HG02943 (cell line): ENCODE measurements at regions not wholly inside any gene's neighbourhood (a gene's known extent, or its start where the extent isn't known, plus 50 kb on each side); places are given as distances from the start of the nearest gene placed in this dataset.

Source experiments
- ATAC-seq: cut with Tn5 transposase; IDR thresholded peaks from one replicate; pipeline ENCODE4 v1.9.1; 2021; ENCODE audit warnings: mild to moderate bottlenecking, low read depth, moderate library complexity; ENCODE audit not compliant: unreplicated experiment

DNA sequence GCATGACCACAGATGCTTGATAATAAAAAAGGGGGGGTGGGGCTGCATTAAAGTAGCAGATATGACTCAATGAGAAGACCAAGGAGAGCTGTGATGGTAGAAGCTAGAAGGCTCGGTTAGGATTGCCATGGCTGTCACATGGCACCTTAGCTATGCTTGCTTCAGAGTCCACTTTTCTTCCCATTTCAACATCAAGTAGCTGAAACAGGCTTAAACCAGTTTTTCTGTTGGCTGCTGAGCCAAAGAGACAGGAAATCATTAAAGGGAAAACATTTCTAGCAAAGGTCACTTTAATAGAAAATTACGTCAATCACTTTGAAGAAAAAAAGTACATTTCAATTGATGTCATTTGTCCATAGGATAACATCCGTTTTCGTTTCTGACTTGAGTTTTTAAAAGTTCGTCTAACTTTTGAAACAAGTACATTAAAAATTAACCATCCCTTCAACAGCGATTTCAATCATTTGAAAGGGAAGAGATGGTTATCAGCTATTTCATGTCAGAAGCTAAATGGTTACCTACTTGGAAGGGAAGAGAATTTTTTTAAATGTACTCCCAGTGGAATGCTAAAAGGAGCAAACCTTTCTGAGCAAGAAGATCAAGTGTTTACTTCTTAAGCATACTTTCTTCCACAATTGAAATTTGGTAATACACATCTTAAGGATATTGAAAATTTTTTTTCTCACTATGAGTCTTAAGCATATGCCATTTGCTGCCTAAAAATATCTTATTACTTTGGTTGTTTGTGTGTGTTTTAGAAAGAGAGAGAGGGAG, 488.1 kb upstream of the PRMT6 start:
- ATAC-seq, result no peak

DNA sequence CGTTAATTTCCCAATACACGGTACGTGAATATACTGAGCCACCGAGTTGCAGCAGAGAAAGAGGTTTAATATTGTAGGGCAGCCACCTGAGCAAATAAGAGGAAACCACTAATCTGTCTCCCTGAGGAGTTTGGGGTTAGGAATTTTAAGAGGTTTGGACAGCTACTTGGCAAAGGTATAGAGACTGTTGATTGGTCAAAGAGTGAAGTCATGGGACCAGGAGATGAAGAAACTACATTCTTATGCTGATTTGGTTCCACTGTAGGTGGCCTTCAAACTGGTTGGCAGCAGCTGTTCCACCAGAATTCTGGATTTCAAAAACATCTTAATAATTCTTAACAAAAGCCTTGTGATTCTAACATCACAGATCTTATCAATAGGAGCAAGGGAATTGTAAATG, 485.4 kb upstream of the PRMT6 start:
- no peak for ATAC-seq

- no peak for ATAC-seq
Measured at GRCh38 chr1:106584107-106584506, 472.4 kb upstream of the PRMT6 start.

GRCh38 chr1:106584676-106585075, 471.8 kb upstream of the PRMT6 start:
- no peak for ATAC-seq

GRCh38 chr1:106600626-106601025, 455.8 kb upstream of the PRMT6 start:
- no peak for ATAC-seq

GRCh38 chr1:106603616-106604015, 452.9 kb upstream of the PRMT6 start:
- ATAC-seq, result no peak

GRCh38 chr1:106608841-106609240, 447.6 kb upstream of the PRMT6 start:
- ATAC-seq, result no peak

- ATAC-seq, result no peak
Measured at GRCh38 chr1:106613068-106613467, 443.4 kb upstream of the PRMT6 start.

DNA sequence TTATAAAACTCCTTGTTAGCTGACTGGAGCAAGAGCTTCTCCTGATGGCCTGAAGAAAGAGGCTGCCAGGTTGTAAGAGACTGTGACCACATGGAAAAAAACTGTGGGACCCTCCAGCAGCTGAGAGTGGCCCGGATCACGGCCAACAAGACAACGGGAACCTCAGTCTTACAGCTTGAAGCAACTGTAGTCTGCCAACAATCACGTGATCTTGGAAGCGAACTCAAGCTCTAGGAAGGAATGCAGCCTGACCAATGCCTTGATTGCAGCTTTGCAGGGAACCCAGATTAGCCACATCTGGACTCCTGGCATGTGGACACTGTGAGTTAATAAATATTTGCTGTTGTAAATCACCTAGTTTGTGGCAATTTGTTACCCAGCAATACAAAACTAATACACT, 442.6 kb upstream of the PRMT6 start:
- ATAC-seq, result no peak

GRCh38 chr1:106615473-106615872, 441.0 kb upstream of the PRMT6 start:
- no peak for ATAC-seq

DNA sequence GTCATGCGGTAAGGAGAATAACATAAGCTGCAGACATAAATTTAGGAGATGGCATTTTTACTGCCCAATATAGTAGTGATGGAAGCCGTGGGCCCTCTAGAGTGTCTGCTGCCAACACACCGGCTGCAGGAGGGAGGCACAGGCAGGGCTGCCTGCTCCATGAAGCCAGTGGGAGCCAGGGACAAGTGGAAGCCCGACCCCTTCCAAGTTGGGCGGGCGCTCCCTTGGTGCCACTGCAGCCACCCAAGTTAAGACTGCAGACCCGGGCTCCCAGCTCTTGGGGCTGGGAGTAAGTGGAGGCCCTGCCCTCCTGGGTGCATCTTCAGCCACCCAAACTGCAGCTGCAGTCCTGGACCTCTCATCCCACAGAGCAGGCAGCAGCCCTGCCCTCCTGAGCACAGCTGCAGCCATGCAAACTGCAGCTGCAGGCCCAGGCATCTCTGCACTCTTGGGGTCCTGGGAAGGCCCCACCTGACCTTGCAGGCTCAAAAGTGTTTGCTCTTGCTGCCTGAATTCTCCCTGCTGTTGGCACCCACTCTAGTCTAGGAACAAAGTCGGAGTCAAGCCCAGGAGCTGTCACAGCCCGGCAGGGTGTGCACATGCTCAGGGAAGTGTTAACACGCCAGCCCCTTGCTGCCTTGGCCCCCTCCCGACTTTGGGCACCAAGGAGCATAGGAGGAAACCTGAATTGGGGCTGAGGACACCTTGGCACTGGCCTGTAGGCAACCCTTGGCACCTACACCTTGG, 437.2 kb upstream of the PRMT6 start:
- no peak for ATAC-seq

GRCh38 chr1:106619827-106620134, 436.7 kb upstream of the PRMT6 start:
- ATAC-seq, result no peak

GRCh38 chr1:106620521-106620954, 435.9 kb upstream of the PRMT6 start:
- ATAC-seq, result no peak

DNA sequence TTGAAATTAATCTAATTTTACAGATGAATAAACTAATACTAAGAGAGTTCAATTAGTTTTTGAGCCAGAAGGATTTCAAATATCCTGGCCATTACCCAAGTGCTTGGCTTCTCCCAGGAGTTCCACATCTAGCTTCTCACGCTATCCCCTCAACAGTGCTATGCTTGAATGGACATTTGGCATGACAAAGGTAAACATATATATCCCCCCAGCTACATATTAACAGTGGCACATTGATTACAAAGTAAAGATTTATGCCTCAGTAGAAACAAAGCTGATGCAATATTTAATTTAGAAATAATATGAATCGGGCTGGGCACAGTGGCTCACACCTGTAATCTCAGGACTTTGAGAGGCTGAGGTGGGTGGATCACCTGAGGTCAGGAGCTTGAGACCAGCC, 434.6 kb upstream of the PRMT6 start:
- no peak for ATAC-seq

DNA sequence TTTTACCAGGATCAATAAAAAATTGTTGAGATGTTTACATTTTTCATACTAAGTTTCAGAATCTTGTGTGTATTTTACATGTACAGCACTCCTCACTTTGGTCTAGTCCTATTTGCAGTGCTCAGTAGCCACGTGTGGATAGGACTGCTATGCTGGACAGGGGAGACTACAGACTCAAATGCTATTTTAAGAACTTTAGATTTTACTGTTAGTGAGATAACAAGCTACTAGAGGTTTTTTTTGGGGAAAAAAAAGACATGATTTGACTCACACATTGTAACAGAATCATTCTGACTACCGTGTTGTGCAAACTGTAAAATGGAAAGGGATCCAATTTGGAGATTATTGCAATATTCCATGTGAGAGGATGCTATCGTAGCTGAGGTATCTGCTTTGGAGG, 418.9 kb upstream of the PRMT6 start:
- ATAC-seq, result no peak

GRCh38 chr1:106646261-106646784, 410.2 kb upstream of the PRMT6 start:
- ATAC-seq, result no peak

GRCh38 chr1:106646816-106647215, 409.7 kb upstream of the PRMT6 start:
- ATAC-seq, result no peak

- no peak for ATAC-seq
Measured at GRCh38 chr1:106651028-106651762, 405.3 kb upstream of the PRMT6 start.

GRCh38 chr1:106659490-106660244, 396.8 kb upstream of the PRMT6 start:
- no peak for ATAC-seq

DNA sequence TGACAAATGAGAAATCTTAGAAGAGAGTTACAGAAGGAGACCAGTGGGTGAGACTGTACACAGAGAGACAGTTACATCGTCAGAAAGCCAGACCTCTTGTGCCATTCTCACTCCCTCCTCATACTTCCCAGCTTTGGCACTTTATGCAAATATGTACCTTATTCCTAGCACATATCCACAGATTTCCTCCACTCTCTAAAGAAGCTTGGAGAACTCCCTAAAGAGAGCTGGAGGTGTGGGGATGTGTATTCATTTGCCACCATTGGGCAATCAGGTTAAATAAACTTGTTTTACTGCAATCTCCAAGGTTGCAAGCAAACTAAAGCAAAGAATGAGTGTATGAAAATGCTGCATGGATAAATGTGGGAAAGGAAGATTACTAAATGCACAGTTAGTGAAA, 380.9 kb upstream of the PRMT6 start:
- ATAC-seq, result no peak

GRCh38 chr1:106676021-106676420, 380.5 kb upstream of the PRMT6 start:
- no peak for ATAC-seq
